Breast epithelium (tissue), 3 donors: ENCODE measurements at regions not wholly inside any gene's neighbourhood (a gene's known extent, or its start where the extent isn't known, plus 50 kb on each side); places are given as distances from the start of the nearest gene placed in this dataset.

Experiments used
- POLR2A ChIP-seq: fragments of 450-650 bp; IDR thresholded peaks from one replicate; pipeline ENCODE4 v1.6.1; 2016; ENCODE audit warnings: antibody characterized with exemption, mild to moderate bottlenecking, moderate library complexity
- POLR2AphosphoS5 ChIP-seq, 3 donors: sonication (generic); formaldehyde crosslinking; IDR thresholded peaks; one replicate each; pipeline ENCODE4 v1.6.1; 2017; ENCODE audit warnings: antibody characterized with exemption in 3 of 3
- TF ChIP-seq, protein P1 (sequence below), 3 donors: fragments of 450-650 bp; IDR thresholded peaks; one replicate each; pipeline ENCODE4 v1.5.1; 2016 to 2017; ENCODE audit warnings: antibody characterized with exemption in 3 of 3, mild to moderate bottlenecking in 3 of 3, moderate library complexity in 3 of 3

DNA sequence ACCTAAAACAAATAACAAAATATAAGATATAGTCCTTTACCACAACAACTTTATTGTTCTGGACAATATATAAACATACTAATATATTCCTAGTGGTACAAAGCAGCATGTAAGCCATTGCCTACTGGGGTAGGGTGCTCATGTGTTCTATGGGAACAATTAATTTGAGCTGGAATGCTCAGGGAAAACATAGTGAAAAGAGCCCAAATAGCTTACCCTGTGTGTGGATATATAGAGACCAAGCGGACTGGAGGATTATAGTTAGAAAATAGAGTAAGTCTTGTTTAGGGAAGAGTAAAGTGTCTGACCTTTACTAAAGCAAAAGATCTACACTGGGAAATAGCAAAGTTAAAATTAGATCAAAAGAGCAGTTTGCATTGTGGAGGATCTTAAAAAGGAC lies 64.8 kb downstream of the MAD2L1 start:
- no peak for TF ChIP-seq POLR2AphosphoS5 (IDR thresholded peaks at IDR 0.05)
- TF ChIP-seq, protein P1, sequence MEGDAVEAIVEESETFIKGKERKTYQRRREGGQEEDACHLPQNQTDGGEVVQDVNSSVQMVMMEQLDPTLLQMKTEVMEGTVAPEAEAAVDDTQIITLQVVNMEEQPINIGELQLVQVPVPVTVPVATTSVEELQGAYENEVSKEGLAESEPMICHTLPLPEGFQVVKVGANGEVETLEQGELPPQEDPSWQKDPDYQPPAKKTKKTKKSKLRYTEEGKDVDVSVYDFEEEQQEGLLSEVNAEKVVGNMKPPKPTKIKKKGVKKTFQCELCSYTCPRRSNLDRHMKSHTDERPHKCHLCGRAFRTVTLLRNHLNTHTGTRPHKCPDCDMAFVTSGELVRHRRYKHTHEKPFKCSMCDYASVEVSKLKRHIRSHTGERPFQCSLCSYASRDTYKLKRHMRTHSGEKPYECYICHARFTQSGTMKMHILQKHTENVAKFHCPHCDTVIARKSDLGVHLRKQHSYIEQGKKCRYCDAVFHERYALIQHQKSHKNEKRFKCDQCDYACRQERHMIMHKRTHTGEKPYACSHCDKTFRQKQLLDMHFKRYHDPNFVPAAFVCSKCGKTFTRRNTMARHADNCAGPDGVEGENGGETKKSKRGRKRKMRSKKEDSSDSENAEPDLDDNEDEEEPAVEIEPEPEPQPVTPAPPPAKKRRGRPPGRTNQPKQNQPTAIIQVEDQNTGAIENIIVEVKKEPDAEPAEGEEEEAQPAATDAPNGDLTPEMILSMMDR (IDR thresholded peaks at IDR 0.05): no peak
- TF ChIP-seq POLR2A: no peak
